ENCODE measurements at regions not wholly inside any gene's neighbourhood (a gene's known extent, or its start where the extent isn't known, plus 50 kb on each side); places are given as distances from the start of the nearest gene placed in this dataset.

DNA sequence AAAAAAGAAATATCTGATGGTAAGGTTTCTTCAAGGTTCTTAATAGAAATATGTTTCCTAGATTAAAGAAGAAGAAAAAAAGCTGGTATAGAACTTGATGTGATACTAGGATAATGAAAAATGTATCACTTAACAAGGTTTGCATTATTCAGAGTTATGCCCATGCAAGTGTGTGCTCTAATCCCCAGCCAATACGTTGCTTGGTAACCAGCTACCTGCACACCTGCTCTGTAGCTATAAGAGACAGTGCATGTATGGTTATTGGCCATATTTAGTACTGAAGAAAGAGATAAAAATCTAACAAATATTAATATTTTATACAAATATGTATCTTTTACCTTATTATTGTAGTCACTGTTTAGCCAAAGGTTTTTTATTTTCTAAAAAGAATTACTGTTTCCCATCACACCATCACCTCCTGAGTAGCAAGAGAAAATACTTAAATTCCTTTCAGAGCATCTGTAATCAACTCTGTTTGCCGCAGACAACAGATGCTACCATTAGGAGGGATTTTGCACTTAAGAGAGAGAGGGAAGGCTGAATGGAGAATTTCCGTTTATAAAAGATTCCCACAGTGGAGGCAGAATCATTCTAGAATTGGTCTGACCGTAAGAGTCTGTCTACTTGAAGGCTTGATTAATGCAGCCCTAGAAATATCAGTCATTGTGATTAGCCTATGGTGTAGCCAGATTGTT, 115.6 kb downstream of the NEDD1 start:
- Mint-ChIP-seq H3K4me1 (ENCODE audit: low read depth) (no peaks in the 10 kb centered on the region), H3K4me3 (ENCODE audit: low read depth) (no peak overlapping the region), H3K9me3 (ENCODE audit: low read depth) (no peaks in the 10 kb centered on the region), H3K36me3 (ENCODE audit: insufficient read depth) (no peaks in the 10 kb centered on the region), H3K27me3 (no peaks in the 10 kb centered on the region), H3K27ac (no peak overlapping the region)
- DNase-seq (ENCODE audit: low spot score, unreplicated experiment), result no peak
- no peak for TF ChIP-seq CTCF (IDR thresholded peaks at IDR 0.05; ENCODE audit: unreplicated experiment)

DNA sequence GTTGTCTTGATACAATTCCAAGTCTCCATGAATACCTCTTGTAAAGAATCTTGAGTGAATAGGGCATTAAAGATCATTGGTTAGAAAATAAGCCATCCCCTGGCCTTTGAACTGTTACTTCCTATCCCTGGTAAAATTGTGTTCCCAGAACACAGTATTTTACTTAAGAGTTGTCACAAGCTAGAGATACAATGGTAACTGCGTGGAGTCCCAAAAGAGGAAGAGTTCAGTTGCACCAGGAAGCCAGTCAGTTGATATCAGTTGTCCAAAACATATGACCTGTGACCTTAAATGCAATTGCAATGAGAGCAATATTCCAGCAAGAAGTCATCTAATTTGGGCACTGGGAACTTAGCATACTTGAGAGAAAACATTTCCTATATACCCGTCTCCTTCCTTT, 117.3 kb downstream of the NEDD1 start:
- Mint-ChIP-seq H3K9me3 (ENCODE audit: low read depth) (no peaks in the 10 kb centered on the region), H3K36me3 (ENCODE audit: insufficient read depth) (no peaks in the 10 kb centered on the region), H3K4me1 (ENCODE audit: low read depth) (no peaks in the 10 kb centered on the region), H3K4me3 (ENCODE audit: low read depth) (no peak overlapping the region), H3K27ac (no peak overlapping the region), H3K27me3 (no peaks in the 10 kb centered on the region)
- no peak for DNase-seq (ENCODE audit: low spot score, unreplicated experiment)
- TF ChIP-seq CTCF (IDR thresholded peaks at IDR 0.05; ENCODE audit: unreplicated experiment), result no peak

DNA sequence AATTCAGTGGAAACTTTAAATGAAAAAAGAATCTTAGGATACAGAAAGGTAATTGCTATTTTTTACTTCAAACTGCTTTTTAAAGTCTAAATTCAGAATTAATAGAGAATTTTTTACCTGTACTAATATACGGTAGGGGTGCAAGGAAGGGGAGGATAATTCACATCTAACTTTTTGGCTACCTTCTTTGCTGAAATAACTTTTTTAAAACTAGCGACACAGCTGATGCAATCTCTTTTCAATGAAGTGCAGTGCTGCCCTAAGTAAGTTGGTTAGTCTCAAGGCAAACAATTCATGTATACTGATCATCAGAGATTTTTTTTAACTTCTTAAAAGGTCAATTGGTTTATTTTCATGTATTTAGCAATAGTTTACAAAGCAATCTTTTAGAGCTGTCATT, 119.8 kb downstream of the NEDD1 start:
- Mint-ChIP-seq H3K4me1 (ENCODE audit: low read depth) (no peaks in the 10 kb centered on the region), H3K9me3 (ENCODE audit: low read depth) (no peaks in the 10 kb centered on the region), H3K27me3 (no peaks in the 10 kb centered on the region), H3K4me3 (ENCODE audit: low read depth) (no peak overlapping the region), H3K27ac (no peak overlapping the region), H3K36me3 (ENCODE audit: insufficient read depth) (no peaks in the 10 kb centered on the region)
- no peak for TF ChIP-seq CTCF (IDR thresholded peaks at IDR 0.05; ENCODE audit: unreplicated experiment)
- DNase-seq (ENCODE audit: low spot score, unreplicated experiment), result no peak

DNA sequence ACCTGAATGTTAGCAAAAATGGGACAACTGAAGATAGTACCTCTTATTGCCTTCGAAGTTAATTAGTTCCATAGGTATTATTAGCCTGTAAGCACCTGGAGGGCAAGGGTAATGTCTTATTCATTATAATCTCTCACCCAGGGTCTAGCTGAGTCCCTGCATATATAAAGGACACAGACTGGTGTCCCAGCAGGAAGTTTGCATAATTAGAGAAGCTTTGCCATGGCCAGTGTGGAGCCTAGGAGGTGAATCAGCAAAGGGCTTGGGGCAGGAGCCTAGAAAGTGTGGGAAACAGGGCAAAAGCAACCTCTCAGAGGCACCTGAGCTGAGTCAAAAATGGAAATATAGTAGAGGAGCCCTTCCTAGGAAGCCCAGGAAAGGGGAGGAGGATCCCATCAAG, 120.4 kb downstream of the NEDD1 start:
- no peaks in the 10 kb centered on the region for H3K36me3 Mint-ChIP-seq (ENCODE audit: insufficient read depth)
- H3K4me1 Mint-ChIP-seq (ENCODE audit: low read depth), result no peaks in the 10 kb centered on the region
- H3K9me3 Mint-ChIP-seq (ENCODE audit: low read depth), result no peaks in the 10 kb centered on the region
- H3K27me3 Mint-ChIP-seq, result no peaks in the 10 kb centered on the region
- H3K27ac Mint-ChIP-seq, result no peak overlapping the region
- no peak for TF ChIP-seq CTCF (IDR thresholded peaks at IDR 0.05; ENCODE audit: unreplicated experiment)
- no peak overlapping the region for H3K4me3 Mint-ChIP-seq (ENCODE audit: low read depth)
- no peak for DNase-seq (ENCODE audit: low spot score, unreplicated experiment)

DNA sequence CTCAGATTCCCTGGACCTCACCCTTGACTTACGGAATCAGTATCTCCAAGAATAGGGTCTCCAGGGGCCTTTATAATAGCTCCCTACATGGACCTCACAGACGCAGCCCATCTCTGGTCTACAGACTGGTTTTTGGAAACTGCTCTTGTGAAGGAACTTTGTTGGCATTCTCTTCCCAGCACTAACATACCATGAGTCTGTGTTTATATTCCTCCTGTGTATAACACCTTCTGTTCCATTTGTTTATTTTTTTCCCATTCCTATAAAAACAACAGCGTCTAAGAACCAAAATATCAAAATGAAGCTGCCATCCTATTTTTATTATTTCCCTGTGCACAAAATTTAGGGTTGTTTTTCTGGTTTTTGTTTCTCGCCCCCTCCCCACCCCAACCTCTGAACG, 131.1 kb downstream of the NEDD1 start:
- DNase-seq (ENCODE audit: low spot score, unreplicated experiment), result no peak
- Mint-ChIP-seq H3K36me3 (ENCODE audit: insufficient read depth) (no peaks in the 10 kb centered on the region), H3K27ac (no peak overlapping the region), H3K4me1 (ENCODE audit: low read depth) (peaks cover 1% of the 10 kb centered on the region), H3K9me3 (ENCODE audit: low read depth) (peaks cover 3% of the 10 kb centered on the region), H3K27me3 (no peaks in the 10 kb centered on the region), H3K4me3 (ENCODE audit: low read depth) (no peak overlapping the region)
- no peak for TF ChIP-seq CTCF (IDR thresholded peaks at IDR 0.05; ENCODE audit: unreplicated experiment)

Data from progenitor cell of endocrine pancreas (in vitro differentiated cells).